SK-N-SH treated with all-trans-retinoic acid at 6 μM for 48 hours (cell line): ENCODE measurements at regions not wholly inside any gene's neighbourhood (a gene's known extent, or its start where the extent isn't known, plus 50 kb on each side); places are given as distances from the start of the nearest gene placed in this dataset.
"Not testable (repeated sequence)": the region's sequence is repeated elsewhere in the genome, so short reads cannot be mapped to it uniquely, and the experiment has no call there.

Source experiments
- ATAC-seq: fragments of 200-7000 bp; cut with Tn5 transposase; 3 replicates; pipeline ENCODE4 v1.9.1; 2020; ENCODE audit warnings: mild to moderate bottlenecking, moderate library complexity
- ARNTL ChIP-seq: fragments of 450-650 bp; formaldehyde crosslinking; IDR thresholded peaks from 2 replicates; pipeline ENCODE4 v1.5.0; 2020; ENCODE audit warnings: low read depth, mild to moderate bottlenecking, moderate library complexity, borderline replicate concordance
- CREB5 ChIP-seq: fragments of 250-450 bp; sonication (Bioruptor Pico); IDR thresholded peaks from 2 replicates; pipeline ENCODE4 v1.5.1; 2020; ENCODE audit warnings: low read depth, mild to moderate bottlenecking, moderate library complexity
- CSDC2 ChIP-seq: fragments of 250-450 bp; sonication (Bioruptor Pico); IDR thresholded peaks from 2 replicates; pipeline ENCODE4 v1.5.0; 2020; ENCODE audit warnings: mild to moderate bottlenecking, moderate library complexity
- ESRRG ChIP-seq: fragments of 250-450 bp; sonication (Bioruptor Pico); IDR thresholded peaks from 2 replicates; pipeline ENCODE4 v1.6.1; 2021; ENCODE audit warnings: mild to moderate bottlenecking
- GLIS3 ChIP-seq: fragments of 250-450 bp; sonication (Bioruptor Pico); IDR thresholded peaks from 2 replicates; pipeline ENCODE4 v1.5.0; 2020; ENCODE audit warnings: mild to moderate bottlenecking, moderate library complexity
- ISL1 ChIP-seq: fragments of 250-450 bp; sonication (Bioruptor Pico); IDR thresholded peaks from 2 replicates; pipeline ENCODE4 v2.1.2; 2022; ENCODE audit warnings: mild to moderate bottlenecking, moderate library complexity
- OSR1 ChIP-seq: fragments of 250-450 bp; sonication (Bioruptor Pico); IDR thresholded peaks from 2 replicates; pipeline ENCODE4 v1.8.0; 2022; ENCODE audit warnings: moderate library complexity, mild to moderate bottlenecking, inconsistent platforms
- PATZ1 ChIP-seq: fragments of 250-450 bp; sonication (Bioruptor Pico); IDR thresholded peaks from 2 replicates; pipeline ENCODE4 v1.8.0; 2020; ENCODE audit warnings: mild to moderate bottlenecking, moderate library complexity, borderline replicate concordance
- POU6F1 ChIP-seq: fragments of 250-450 bp; sonication (Bioruptor Pico); IDR thresholded peaks from 2 replicates; pipeline ENCODE4 v1.8.0; 2021; ENCODE audit warnings: low read depth, mild to moderate bottlenecking, moderate library complexity, borderline replicate concordance
- PPARA ChIP-seq: fragments of 250-450 bp; sonication (Bioruptor Pico); IDR thresholded peaks from 2 replicates; pipeline ENCODE4 v1.5.0; 2020; ENCODE audit warnings: mild to moderate bottlenecking, borderline replicate concordance
- RARB ChIP-seq: fragments of 250-450 bp; sonication (Bioruptor Pico); IDR thresholded peaks from 2 replicates; pipeline ENCODE4 v1.8.0; 2021; ENCODE audit warnings: mild to moderate bottlenecking, moderate library complexity
- SNAI2 ChIP-seq: fragments of 250-450 bp; sonication (Bioruptor Pico); IDR thresholded peaks from 2 replicates; pipeline ENCODE4 v1.5.0; 2020; ENCODE audit warnings: mild to moderate bottlenecking, moderate library complexity
- TCF4 ChIP-seq: fragments of 250-450 bp; sonication (Bioruptor Pico); IDR thresholded peaks from 2 replicates; pipeline ENCODE4 v1.8.0; 2021; ENCODE audit warnings: mild to moderate bottlenecking, moderate library complexity, borderline replicate concordance
- TOX ChIP-seq: fragments of 250-450 bp; sonication (Bioruptor Pico); IDR thresholded peaks from 2 replicates; pipeline ENCODE4 v1.8.0; 2021; ENCODE audit warnings: mild to moderate bottlenecking, moderate library complexity, borderline replicate concordance
- ZC3H10 ChIP-seq: fragments of 250-450 bp; sonication (Bioruptor Pico); IDR thresholded peaks from 2 replicates; pipeline ENCODE4 v1.5.1; 2021; ENCODE audit warnings: mild to moderate bottlenecking, moderate library complexity
- ZFP3 ChIP-seq: fragments of 250-450 bp; sonication (Bioruptor Pico); IDR thresholded peaks from 2 replicates; pipeline ENCODE4 v1.5.0; 2020; ENCODE audit warnings: mild to moderate bottlenecking, moderate library complexity
- ZFP30 ChIP-seq: fragments of 450-650 bp; formaldehyde crosslinking; IDR thresholded peaks from 2 replicates; pipeline ENCODE4 v1.5.0; 2022; ENCODE audit warnings: mild to moderate bottlenecking, moderate library complexity
- ZNF565 ChIP-seq: fragments of 450-650 bp; formaldehyde crosslinking; conservative IDR thresholded peaks from 2 replicates; pipeline ENCODE4 v1.5.0; 2020; ENCODE audit warnings: low read depth, mild to moderate bottlenecking, moderate library complexity

- TF ChIP-seq PATZ1 (CRISPR knock-in tag) (no peak), RARB (CRISPR knock-in tag) (no peak)
Observed at GRCh38 chr1:163477276-163477830, 155.6 kb downstream of the NUF2 start (continued).

GRCh38 chr1:163498391-163499330, 176.9 kb downstream of the NUF2 start:
- ATAC-seq = not testable (repeated sequence)

- ATAC-seq = no peak
- TF ChIP-seq GLIS3 (CRISPR knock-in tag) (no peak), CREB5 (no peak), ZC3H10 (CRISPR knock-in tag) (no peak), PATZ1 (CRISPR knock-in tag) (no peak), ZFP30 (no peak), ZNF565 (no peak), OSR1 (no peak), POU6F1 (no peak), TCF4 (CRISPR knock-in tag) (no peak), TOX (CRISPR knock-in tag) (no peak), ARNTL (CRISPR knock-in tag) (no peak), PPARA (CRISPR knock-in tag) (no peak), SNAI2 (CRISPR knock-in tag) (no peak), CSDC2 (no peak)
Observed at GRCh38 chr1:163504331-163504978, 182.7 kb downstream of the NUF2 start.

GRCh38 chr1:163509114-163509513, 187.4 kb downstream of the NUF2 start:
- ATAC-seq = no peak
- TF ChIP-seq ISL1 (CRISPR knock-in tag) (no peak), ARNTL (CRISPR knock-in tag) (no peak), TCF4 (CRISPR knock-in tag) (no peak), RARB (CRISPR knock-in tag) (no peak), SNAI2 (CRISPR knock-in tag) (no peak)

- no peak for ATAC-seq
- TF ChIP-seq ESRRG (CRISPR knock-in tag) = no peak
- no peak for TF ChIP-seq TCF4 (CRISPR knock-in tag)
- TF ChIP-seq ZFP3 (CRISPR knock-in tag) = no peak
Observed at GRCh38 chr1:163512349-163512989, 190.7 kb downstream of the NUF2 start.
